D721Med (cell line): ENCODE measurements at regions not wholly inside any gene's neighbourhood (a gene's known extent, or its start where the extent isn't known, plus 50 kb on each side); places are given as distances from the start of the nearest gene placed in this dataset.
"Not testable (repeated sequence)": the region's sequence is repeated elsewhere in the genome, so short reads cannot be mapped to it uniquely, and the experiment has no call there.

Experiments
- DNase-seq: peaks from one replicate; pipeline ENCODE4 v3.0.0; 2011; ENCODE audit warnings: low spot score; ENCODE audit not compliant: insufficient read length
- FAIRE-seq: peaks from 2 replicates; lab custom pipeline; 2011; peaks lifted over from hg19 to GRCh38; lab: Jason Lieb, UNC
- TF ChIP-seq, protein P1 (sequence below): IDR thresholded peaks from 2 replicates; pipeline ENCODE4 v1.5.1; 2012; ENCODE audit warnings: mild to moderate bottlenecking, control low read depth; ENCODE audit not compliant: insufficient read depth; ENCODE audit errors: missing control alignments

DNA sequence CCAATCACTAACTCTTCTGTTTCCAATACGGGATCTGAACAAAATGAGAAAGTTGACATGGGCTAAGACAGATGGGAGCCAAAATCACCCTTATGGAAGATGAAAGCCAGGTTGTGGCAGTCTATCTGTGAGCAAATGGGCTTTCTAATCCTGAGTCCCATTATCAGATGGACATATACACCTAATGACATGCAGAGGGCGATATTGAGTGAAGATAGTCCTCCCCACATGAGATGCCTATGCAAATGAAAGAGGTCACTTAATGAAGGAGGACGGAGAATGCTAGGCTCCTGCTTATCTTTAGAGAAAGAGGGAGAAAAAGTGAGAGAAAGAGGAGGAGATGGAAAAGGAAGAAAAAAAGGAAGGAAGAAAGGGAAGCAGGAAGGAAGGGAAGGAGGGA, 547.5 kb downstream of the NLGN4X start:
- DNase-seq (no peak), FAIRE-seq (no peak)
- TF ChIP-seq, protein P1, sequence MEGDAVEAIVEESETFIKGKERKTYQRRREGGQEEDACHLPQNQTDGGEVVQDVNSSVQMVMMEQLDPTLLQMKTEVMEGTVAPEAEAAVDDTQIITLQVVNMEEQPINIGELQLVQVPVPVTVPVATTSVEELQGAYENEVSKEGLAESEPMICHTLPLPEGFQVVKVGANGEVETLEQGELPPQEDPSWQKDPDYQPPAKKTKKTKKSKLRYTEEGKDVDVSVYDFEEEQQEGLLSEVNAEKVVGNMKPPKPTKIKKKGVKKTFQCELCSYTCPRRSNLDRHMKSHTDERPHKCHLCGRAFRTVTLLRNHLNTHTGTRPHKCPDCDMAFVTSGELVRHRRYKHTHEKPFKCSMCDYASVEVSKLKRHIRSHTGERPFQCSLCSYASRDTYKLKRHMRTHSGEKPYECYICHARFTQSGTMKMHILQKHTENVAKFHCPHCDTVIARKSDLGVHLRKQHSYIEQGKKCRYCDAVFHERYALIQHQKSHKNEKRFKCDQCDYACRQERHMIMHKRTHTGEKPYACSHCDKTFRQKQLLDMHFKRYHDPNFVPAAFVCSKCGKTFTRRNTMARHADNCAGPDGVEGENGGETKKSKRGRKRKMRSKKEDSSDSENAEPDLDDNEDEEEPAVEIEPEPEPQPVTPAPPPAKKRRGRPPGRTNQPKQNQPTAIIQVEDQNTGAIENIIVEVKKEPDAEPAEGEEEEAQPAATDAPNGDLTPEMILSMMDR = no peak

DNA sequence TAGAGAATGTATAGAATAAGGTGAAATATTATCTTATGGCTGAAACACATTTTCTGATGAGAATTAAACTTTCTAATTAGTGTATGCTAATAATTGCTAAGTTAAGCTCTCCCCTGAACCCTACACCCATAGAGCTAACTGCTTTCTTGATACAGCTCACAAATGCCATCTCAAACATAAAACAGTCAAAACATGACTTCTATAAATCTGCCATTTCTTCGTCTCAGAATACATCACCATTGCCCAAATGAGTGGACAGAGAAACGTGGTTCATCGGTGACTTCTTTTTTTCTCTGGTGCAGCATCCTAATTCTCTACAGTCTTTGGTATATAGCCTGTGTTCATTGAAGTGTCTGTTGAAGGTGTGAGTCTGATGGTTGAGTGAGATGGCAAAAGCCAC, 554.6 kb downstream of the NLGN4X start:
- DNase-seq = no peak
- no peak for FAIRE-seq
- TF ChIP-seq, protein P1 = no peak

DNA sequence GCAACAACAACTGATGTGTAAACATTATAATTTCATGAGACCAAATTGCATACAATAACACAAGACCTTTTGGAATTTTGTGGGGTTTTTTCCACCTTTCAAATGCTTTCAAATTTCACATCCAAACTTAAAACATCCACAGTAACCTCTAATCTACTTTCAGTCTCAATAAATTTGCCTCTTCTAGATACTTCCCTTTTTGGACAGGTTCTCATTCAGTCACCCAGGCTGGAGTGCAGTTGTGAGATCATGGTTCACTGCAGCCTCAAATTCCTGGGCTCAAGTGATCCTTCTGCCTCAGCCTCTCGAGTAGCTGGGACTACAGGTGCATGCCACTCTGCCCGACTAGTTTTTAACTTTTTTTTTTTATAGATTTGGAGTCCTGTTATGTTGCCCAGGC, 556.6 kb downstream of the NLGN4X start:
- TF ChIP-seq, protein P1 = no peak
- DNase-seq (no peak), FAIRE-seq (no peak)

DNA sequence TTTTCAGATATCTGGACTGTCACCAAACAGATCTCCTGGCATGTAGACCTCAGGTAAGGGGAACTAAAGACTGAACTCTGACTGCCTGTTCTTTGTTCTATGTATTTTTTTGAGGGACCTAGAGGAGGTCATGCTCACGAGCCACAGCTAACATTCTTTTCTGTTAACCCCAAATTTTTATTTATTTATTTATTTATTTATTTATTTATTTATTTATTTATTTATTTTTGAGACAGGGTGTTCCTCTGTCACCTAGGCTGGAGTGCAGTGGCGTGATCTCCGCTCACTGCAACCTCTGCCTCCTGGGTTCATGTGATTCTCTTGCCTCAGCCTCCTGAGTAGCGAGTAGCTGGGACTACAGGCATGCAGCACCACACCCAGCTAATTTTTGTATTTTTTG, 562.0 kb downstream of the NLGN4X start:
- DNase-seq, FAIRE-seq: not testable (repeated sequence)

DNA sequence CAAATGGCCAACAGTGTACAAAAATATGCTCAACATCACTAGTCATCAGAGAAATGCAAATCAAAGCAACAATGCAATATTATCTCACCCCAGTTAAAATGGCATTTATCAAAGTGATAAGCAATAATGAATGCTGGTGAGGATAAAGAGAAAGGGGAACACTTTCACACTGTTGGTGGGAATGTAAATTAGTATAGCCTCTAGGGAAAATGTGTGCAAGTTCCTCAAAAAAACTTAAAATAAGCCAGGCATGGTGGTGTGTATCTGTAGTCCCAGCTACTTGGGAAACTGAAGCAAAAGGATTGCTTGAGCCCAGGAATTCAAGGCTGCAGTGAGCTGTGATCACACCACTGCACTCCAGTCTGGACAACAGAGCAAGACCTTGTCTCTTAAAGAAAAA, 572.1 kb downstream of the NLGN4X start:
- no peak for DNase-seq
- FAIRE-seq = no peak
- TF ChIP-seq, protein P1 = no peak

DNA sequence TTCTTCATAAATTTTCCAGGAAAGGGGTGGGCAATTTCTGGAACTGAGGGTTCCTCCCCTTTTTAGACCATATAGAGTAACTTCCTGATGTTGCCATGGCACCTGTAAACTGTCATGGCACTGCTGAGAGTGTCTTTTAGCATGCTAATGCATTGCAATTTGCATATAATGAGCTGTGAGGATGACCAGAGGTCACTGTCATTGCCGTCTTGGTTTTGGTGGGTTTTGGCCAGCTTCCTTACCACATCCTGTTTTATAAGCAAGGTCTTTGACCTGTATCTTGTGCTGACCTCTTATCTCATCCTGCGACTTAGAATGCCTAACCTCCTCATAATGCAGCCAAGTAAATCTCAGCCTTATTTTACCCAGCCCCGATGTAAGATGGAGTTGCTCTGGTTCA, 577.8 kb downstream of the NLGN4X start:
- TF ChIP-seq, protein P1 = no peak
- FAIRE-seq (no peak), DNase-seq (no peak)

DNA sequence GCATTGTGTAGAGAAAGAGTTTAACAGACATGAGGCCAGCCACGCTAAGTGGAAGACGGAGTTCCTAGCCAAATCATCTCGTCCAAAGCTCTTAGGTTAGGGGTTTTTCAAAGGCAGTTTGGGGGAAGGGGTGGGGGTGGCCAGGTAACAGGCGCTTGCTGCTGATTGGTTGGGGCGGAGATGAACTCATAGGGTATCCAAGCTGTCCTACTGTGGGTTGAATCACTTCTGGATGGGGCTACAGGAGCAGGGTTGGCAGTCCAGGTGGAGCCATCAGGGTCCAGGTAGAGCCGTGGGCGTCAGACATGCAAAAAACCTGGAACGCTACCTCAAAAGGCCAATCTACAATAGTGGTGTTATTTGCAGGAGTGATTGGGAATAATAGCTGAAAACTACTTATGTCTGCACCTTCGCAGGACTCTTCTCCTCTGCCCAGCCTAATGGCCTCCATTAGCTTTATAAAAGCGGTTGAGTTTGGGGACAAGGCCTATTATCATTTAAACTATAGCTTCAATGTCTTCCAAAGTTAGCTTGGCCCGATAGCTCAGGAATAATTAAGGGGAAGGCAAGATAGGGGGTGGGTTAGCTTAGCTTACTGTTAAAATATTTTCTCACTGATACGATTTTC, 579.6 kb downstream of the NLGN4X start:
- no peak for FAIRE-seq
- DNase-seq = no peak
- TF ChIP-seq, protein P1 = no peak

DNA sequence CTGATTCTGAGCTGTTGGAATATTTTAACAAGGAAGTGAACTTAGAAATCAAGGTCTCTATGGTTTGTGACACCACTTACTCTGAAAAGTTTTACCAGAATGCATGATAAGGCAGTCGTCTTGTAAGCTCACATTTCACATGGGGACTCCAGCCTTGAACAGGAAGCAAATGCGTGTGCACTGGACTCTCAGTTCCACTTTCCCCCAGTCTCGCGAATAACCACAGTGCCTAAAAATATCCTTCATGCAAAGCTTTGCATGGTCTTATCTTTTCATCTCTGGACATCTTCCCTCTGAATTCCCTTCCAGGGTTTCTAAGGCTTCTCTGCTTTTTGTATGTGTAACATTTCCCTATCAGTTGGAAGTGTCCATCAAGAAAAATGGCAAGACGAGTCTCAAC, 581.8 kb downstream of the NLGN4X start:
- TF ChIP-seq, protein P1 = no peak
- FAIRE-seq = no peak
- no peak for DNase-seq
